Stomach (tissue), 8 donors: ENCODE measurements at regions not wholly inside any gene's neighbourhood (a gene's known extent, or its start where the extent isn't known, plus 50 kb on each side); places are given as distances from the start of the nearest gene placed in this dataset.
"Not testable (repeated sequence)": the region's sequence is repeated elsewhere in the genome, so short reads cannot be mapped to it uniquely, and the experiment has no call there.

ENCODE experiments used
- DNase-seq, 2 donors: peaks; one replicate each; pipeline versions ENCODE4 v3.0.0 to v3.0.0-alpha.2; 2013 to 2019
- H3K27ac ChIP-seq, 5 donors: fragments of 200-600 bp in 4 of 5; sonication (generic) in 4 of 5; one replicate each; pipeline ENCODE4 v1.5.1; 2013 to 2019; ENCODE audit warnings: mild to moderate bottlenecking in 1 of 5, moderate library complexity in 1 of 5
- H3K27me3 ChIP-seq, 3 donors: fragments of 200-600 bp; sonication (generic); one replicate each; pipeline ENCODE4 v1.5.1; 2017 to 2019; ENCODE audit warnings: mixed run types in 1 of 3
- H3K36me3 ChIP-seq, 4 donors: fragments of 200-600 bp; sonication (generic); 1 replicate in 3 of 4; 2 replicates in 1 of 4; pipeline ENCODE4 v1.5.1; 2016 to 2019
- H3K4me1 ChIP-seq, 4 donors: fragments of 200-600 bp; sonication (generic); one replicate each; pipeline ENCODE4 v1.5.1; 2016 to 2019
- H3K4me3 ChIP-seq, 4 donors: fragments of 200-600 bp; sonication (generic) in 3 of 4; one replicate each; pipeline ENCODE4 v1.5.1; 2016 to 2019; ENCODE audit warnings: mild to moderate bottlenecking in 1 of 4
- H3K9me3 ChIP-seq, 4 donors: fragments of 200-600 bp; sonication (generic); one replicate each; pipeline ENCODE4 v1.5.1; 2016 to 2019
- CTCF ChIP-seq, 7 experiments: fragments of 450-650 bp in 4 of 7; fragments of 200-600 bp in 3 of 7; sonication (generic) in 3 of 7; IDR thresholded peaks; one replicate each; pipeline ENCODE4 v1.5.1; 2016 to 2019; ENCODE audit warnings: antibody characterized with exemption in 7 of 7, control low read depth in 2 of 7, mild to moderate bottlenecking in 1 of 7
- EP300 ChIP-seq: sonication (generic); formaldehyde crosslinking; IDR thresholded peaks from one replicate; pipeline ENCODE4 v1.6.1; 2017; ENCODE audit warnings: antibody characterized with exemption
- POLR2A ChIP-seq, 4 donors: fragments of 450-650 bp; IDR thresholded peaks; one replicate each; pipeline ENCODE4 v1.6.1; 2016; ENCODE audit warnings: antibody characterized with exemption in 4 of 4, control low read depth in 2 of 4, mild to moderate bottlenecking in 1 of 4, moderate library complexity in 1 of 4
- POLR2AphosphoS5 ChIP-seq, 3 donors: sonication (generic); formaldehyde crosslinking; IDR thresholded peaks; one replicate each; pipeline ENCODE4 v1.6.1; 2016; ENCODE audit warnings: antibody characterized with exemption in 3 of 3
- WGBS, 5 donors: extraction: QIAGEN DNeasy Blood & Tissue Kit in 3 of 5; methylation state at CpG; one replicate each; pipeline versions ENCODE4 v1.1.5 to v1.1.7; 2013 to 2018; 5-methylcytosine and 5-hydroxymethylcytosine counted together
- intact Hi-C: fragments of 100-400 bp; cut with DNase I; formaldehyde crosslinking; loops from one replicate; pipeline ENCODE4 v1.15.1; 2023; ENCODE audit warnings: low total_unique reads
- donor health status: healthy with polysubstance abuse.
- donor health status: Bipolar disorder and iron deficiency.
- donor health status: healthy.

GRCh38 chr1:118396279-118396678, 211.3 kb upstream of the SPAG17 start:
- no peaks in the 10 kb centered on the region for H3K27me3 ChIP-seq
- no peak overlapping the region for H3K27ac ChIP-seq
- no peak for TF ChIP-seq POLR2A (IDR thresholded peaks at IDR 0.05)
- no peak for TF ChIP-seq POLR2AphosphoS5 (IDR thresholded peaks at IDR 0.05)
- no peak for TF ChIP-seq CTCF (IDR thresholded peaks at IDR 0.05)
- TF ChIP-seq EP300: no peak
- no peak overlapping the region for H3K4me3 ChIP-seq
- no peaks in the 10 kb centered on the region for H3K36me3 ChIP-seq
- no peak for DNase-seq
- H3K9me3 ChIP-seq: no peaks in the 10 kb centered on the region
- whole genome bisulfite sequencing, 5 donors: 39 to 56% (median 50%) methylated on average over 1 of the region's 1 CpG
- no peaks in the 10 kb centered on the region for H3K4me1 ChIP-seq
- intact Hi-C loops: no loop called here

DNA sequence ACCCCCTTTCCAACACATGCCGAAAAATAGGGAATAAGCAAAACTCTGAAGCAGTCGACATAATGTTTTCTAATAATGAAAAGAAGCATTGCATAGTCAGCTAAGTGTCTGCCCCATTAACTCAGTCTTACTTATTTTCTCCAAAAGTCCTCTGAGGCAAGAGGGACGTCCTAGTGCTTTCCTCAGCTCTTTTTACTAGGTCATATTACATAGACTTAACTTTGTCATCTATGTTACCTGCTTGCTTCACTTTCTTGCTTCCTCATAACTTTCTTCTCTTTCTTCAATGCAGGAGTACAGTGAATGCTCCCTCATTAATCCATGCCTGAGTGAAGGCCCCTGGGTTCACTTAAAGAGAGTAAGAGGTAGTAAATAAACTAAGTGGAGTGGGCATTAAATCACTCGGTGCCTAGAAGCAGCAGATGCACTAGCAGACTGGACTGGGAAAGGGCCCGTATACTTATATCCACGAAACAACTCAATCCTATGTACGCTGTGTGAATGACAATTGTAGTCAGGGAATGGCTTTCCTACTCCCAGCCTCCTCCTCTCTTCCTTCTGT, 210.5 kb upstream of the SPAG17 start:
- WGBS, 5 donors: 55 to 81% (median 68%) methylated on average over 7 of the region's 7 CpGs
- H3K4me1 ChIP-seq: no peaks in the 10 kb centered on the region
- no peak overlapping the region for H3K27ac ChIP-seq
- intact Hi-C loops: no loop called here
- H3K27me3 ChIP-seq: no peaks in the 10 kb centered on the region
- no peaks in the 10 kb centered on the region for H3K9me3 ChIP-seq
- no peak overlapping the region for H3K4me3 ChIP-seq
- DNase-seq: no peak
- no peaks in the 10 kb centered on the region for H3K36me3 ChIP-seq
- TF ChIP-seq POLR2AphosphoS5 (IDR thresholded peaks at IDR 0.05) (no peak), CTCF (IDR thresholded peaks at IDR 0.05) (no peak), EP300 (no peak), POLR2A (IDR thresholded peaks at IDR 0.05) (no peak)

DNA sequence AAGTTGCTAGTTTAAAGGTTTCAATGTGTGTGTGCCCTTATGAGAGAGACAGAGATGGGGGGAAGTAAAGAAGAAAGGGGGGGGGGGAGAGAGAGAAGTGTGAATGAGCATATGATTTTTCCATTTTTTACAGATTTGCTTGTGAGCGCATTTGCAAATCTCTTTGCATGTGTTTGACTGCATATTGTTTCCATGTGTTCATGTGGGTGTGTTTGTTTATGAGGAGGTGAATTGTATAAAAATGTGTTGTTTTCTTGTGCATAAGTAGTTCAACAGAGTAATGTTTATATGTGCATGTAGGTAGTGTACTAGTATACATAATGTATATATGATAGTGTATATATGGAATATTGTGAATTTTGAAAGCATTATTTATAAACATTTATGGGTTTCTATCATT, 205.9 kb upstream of the SPAG17 start:
- Histone ChIP-seq H3K4me3 (no peak overlapping the region), H3K4me1 (no peaks in the 10 kb centered on the region), H3K9me3 (no peaks in the 10 kb centered on the region), H3K36me3 (no peaks in the 10 kb centered on the region), H3K27me3 (no peaks in the 10 kb centered on the region), H3K27ac (no peak overlapping the region)
- DNase-seq: no peak
- TF ChIP-seq POLR2A (IDR thresholded peaks at IDR 0.05): no peak
- no peak for TF ChIP-seq POLR2AphosphoS5 (IDR thresholded peaks at IDR 0.05)
- TF ChIP-seq CTCF (IDR thresholded peaks at IDR 0.05): no peak
- TF ChIP-seq EP300: no peak
- 83 to 100% (median 95%) methylated on average over 1 of the region's 1 CpG for WGBS, 5 donors
- intact Hi-C loops: no loop called here

GRCh38 chr1:118388301-118388959, 203.4 kb upstream of the SPAG17 start:
- no peaks in the 10 kb centered on the region for H3K4me1 ChIP-seq
- no peak overlapping the region for H3K27ac ChIP-seq
- H3K9me3 ChIP-seq: no peaks in the 10 kb centered on the region
- WGBS, 5 donors: 88 to 90% (median 89%) methylated on average over 4 of the region's 4 CpGs
- no peak overlapping the region for H3K4me3 ChIP-seq
- intact Hi-C loops: no loop called here
- no peaks in the 10 kb centered on the region for H3K36me3 ChIP-seq
- no peaks in the 10 kb centered on the region for H3K27me3 ChIP-seq
- no peak for DNase-seq
- TF ChIP-seq POLR2A (IDR thresholded peaks at IDR 0.05) (no peak), POLR2AphosphoS5 (IDR thresholded peaks at IDR 0.05) (no peak)

GRCh38 chr1:118381197-118381869, 196.3 kb upstream of the SPAG17 start:
- DNase-seq: no peak
- H3K9me3 ChIP-seq: peaks cover 0 to 11% (median 11%) of the 10 kb centered on the region in 4 donors
- H3K4me3 ChIP-seq: no peak overlapping the region
- no peak overlapping the region for H3K27ac ChIP-seq
- no peaks in the 10 kb centered on the region for H3K4me1 ChIP-seq
- 50 to 65% (median 56%) methylated on average over 1 of the region's 1 CpG for WGBS, 5 donors
- H3K36me3 ChIP-seq: no peaks in the 10 kb centered on the region
- H3K27me3 ChIP-seq: no peaks in the 10 kb centered on the region
- TF ChIP-seq POLR2A (IDR thresholded peaks at IDR 0.05) (no peak), EP300 (no peak), POLR2AphosphoS5 (IDR thresholded peaks at IDR 0.05) (no peak), CTCF (IDR thresholded peaks at IDR 0.05) (no peak)
- intact Hi-C loops: no loop called here

DNA sequence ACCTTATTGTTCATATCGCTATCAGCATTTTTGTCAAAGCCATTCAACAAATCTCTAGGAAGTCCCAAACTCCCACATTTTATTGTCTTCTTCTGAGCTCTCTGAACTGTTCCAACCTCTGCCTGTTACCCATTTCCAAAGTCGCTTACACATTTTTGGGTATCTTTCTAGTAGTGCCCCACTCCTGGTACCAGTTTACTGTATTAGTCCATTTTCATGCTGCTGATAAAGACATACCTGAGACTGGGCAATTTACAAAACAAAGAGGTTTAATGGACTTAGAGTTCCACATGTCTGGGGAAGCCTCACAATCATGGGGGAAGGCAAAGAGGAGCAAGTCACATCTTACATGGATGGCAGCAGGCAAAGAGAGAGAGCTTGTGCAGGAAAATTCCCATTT, 192.2 kb upstream of the SPAG17 start:
- H3K4me3 ChIP-seq, H3K36me3 ChIP-seq, H3K27me3 ChIP-seq, H3K27ac ChIP-seq, DNase-seq, H3K4me1 ChIP-seq, intact Hi-C loops: not testable (repeated sequence)
- H3K9me3 ChIP-seq: peaks cover 4 to 51% (median 36%) of the 10 kb centered on the region in 4 donors
- WGBS, 5 donors: 89 to 97% (median 93%) methylated on average over 2 of the region's 2 CpGs
